ENCODE measurements at regions not wholly inside any gene's neighbourhood (a gene's known extent, or its start where the extent isn't known, plus 50 kb on each side); places are given as distances from the start of the nearest gene placed in this dataset.

GRCh38 chr13:82802528-82802927 is 1079.7 kb downstream of the SLITRK1 start:
- no peak for TF ChIP-seq CTCF (IDR thresholded peaks at IDR 0.05 in 2 of 3, conservative IDR thresholded peaks at IDR 0.05 in 1 of 3; ENCODE audit: control insufficient read depth in 2 of 3, extremely low read depth in 1 of 3, insufficient read depth in 1 of 3, low read depth in 3 of 3, low read length in 3 of 3)
- no peak for TF ChIP-seq RAD21 (IDR thresholded peaks at IDR 0.05; ENCODE audit: insufficient read depth, low read depth, low read length)
- no peak for TF ChIP-seq RELA (IDR thresholded peaks at IDR 0.05; ENCODE audit: borderline replicate concordance, partially characterized antibody)
- TF ChIP-seq ZNF274 (IDR thresholded peaks at IDR 0.05; ENCODE audit: insufficient read depth, insufficient read length), result no peak
- TF ChIP-seq YY1 (IDR thresholded peaks at IDR 0.05; ENCODE audit: low read depth, low read length), result no peak

Data from GM12878 (cell line).